ENCODE measurements at regions not wholly inside any gene's neighbourhood (a gene's known extent, or its start where the extent isn't known, plus 50 kb on each side); places are given as distances from the start of the nearest gene placed in this dataset.

DNA sequence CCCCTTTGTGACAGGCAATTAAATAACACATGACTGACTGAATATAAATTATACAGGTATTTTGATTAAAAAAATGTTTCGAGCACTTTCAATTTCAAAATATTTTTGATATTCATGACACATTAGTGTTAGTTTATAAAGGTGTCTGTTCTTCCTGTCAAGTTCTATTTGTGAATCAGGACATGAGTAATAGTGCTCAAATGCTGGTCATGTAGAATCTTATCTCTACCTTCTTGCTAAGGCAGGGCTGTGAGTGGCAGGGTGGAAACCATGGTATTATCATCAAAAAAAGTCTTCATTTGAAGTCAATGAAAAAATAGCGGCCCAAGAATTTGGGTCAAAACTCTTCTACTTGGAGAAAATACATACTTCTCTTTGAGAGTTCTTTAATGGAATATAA, 250.2 kb downstream of the DACT1 start:
- TF ChIP-seq GATA3 (IDR thresholded peaks at IDR 0.05; ENCODE audit: low read depth, low read length) = no peak
- TF ChIP-seq GATA2 (IDR thresholded peaks at IDR 0.05; ENCODE audit: low read depth, low read length) = no peak
